Ramos (cell line): ENCODE measurements at regions not wholly inside any gene's neighbourhood (a gene's known extent, or its start where the extent isn't known, plus 50 kb on each side); places are given as distances from the start of the nearest gene placed in this dataset.
"Not testable (repeated sequence)": the region's sequence is repeated elsewhere in the genome, so short reads cannot be mapped to it uniquely, and the experiment has no call there.

ENCODE experiments used
- in situ Hi-C: fragments of 300-500 bp; cut with MboI; formaldehyde crosslinking; loops from one replicate; pipeline ENCODE4 v1.14.3; 2022; ENCODE audit warnings: low sequenced_read_pairs; ENCODE audit not compliant: unreplicated experiment

DNA sequence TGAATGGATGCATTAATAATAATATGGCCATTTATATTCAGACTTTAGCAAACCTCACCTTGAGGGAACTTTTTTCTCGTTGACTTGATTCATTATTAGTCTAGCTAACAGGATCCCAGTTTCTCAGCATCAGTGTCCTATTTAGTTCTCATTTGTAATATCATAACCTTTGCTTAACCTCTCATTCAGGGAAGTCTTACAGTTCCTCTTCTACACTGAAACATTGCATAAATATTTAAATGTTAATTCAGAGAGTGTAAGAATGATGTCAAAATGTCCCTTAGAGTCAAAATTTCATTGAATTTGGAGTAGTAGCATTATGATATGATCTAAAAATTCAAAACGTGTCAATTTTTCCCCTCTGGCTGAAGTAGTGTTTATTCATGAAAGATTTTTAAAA is 650.1 kb downstream of the EFNA5 start:
- in situ Hi-C loops: no loop called here

DNA sequence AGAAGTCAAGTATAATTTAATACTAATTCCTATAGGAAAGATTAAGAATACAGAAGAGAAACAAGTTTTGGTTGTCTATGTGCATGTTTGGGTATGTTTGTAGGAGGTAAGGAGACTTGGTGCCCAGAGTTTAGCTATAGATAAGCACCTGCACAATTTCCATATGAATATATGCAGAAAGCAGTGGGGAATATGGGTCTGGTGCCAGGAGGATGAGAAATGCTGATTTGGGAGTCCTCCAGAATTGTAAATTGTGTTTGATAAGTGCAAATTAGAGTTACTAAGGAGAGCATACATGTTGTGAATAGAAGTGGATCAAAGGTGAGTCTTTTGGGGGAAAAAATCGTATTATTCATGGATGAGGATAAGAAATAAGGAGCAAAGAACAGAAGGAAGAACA is 653.1 kb downstream of the EFNA5 start:
- in situ Hi-C loops: no loop called here

DNA sequence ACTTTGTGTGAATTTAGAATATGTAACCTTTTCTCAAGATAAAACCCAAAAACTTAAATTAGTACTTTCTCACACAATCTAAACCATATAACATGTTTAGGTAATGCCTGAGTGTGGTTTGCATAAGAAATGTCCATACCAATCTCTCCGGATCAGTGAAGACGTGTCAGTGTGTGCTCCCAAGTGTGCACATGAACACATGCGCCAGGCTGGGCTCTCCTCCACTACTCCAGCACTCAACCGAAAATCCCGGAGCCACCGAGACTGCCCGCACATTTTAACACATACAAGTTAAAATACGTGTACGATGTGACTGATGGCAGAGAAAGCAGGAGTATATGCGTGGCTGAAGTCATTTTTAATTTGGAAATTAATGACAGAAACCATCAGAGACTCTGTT is 658.4 kb downstream of the EFNA5 start:
- in situ Hi-C loops: no loop called here

DNA sequence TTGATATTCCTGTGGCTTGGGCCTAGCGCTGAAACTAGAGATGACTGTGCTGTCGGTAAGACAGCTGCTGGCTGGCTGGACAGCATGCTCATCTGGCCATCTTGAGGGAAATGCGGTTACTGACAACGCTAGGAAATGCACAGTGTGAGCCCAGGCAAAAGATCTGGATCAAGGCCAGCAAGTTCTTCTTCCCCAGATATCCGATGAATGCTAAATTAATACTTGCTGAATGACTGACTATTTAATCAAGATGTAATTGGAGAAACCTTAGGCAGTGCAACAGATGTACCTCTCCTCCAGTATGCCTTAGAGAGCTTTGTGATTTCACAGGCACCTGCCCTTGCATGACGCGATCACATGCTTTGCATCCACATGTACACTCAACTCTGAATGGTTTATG is 659.1 kb downstream of the EFNA5 start:
- in situ Hi-C loops: no loop called here

DNA sequence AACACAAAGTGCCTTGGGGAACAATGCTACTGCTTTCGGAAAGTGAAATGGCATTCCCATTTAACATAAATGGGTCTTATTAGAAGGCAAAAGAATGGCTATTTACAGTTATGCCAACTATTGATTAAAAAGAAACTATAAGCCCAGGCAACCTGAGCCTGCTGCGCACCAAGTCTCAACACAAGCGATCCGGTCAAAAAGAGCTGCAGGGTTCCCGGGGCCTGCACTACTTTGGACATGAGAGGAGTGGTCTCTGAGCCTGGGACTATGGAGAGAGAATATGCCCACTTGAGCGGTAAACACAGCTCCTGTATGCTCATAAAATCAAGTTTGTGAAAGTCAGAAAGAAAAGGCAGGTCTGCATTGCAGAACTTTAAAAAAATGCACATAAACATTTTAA is 660.7 kb downstream of the EFNA5 start:
- in situ Hi-C loops: no loop called here

DNA sequence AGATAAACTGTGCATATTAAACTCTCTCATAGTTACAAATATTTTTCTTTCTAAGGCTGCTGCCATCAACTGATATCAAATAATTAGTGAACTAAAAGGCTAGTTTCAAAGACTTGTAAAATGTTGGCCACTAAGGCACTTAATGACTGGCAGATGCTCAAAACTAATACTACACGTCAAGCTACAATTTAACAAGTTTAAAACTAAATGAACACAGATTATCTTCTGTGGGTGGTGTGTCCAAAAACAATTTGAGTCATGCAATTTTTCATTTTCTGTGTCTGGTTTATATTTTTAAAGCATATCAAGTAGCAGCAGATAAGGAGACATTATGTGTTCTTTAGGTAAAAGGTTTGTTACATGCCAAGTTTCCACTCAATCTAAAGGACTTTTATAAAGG is 665.1 kb downstream of the EFNA5 start:
- in situ Hi-C loops: no loop called here

DNA sequence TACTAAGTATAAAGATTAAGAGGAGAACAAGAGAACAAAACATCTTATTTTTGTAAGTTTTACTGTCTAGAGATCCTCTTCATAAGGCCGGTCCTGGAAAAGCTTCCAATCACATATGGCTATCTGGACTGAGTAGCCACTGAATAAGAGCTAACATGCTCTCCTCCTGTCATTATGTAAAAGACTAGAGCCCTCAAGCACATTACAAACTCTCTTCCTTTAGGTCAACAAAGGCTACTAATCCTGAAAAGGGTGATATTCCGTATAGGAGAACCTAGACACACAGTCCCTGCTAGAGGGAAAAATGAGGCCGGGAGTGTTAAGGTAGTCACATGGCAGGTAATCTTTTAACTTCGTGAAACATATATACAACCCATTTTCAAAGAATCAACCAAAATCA is 665.6 kb downstream of the EFNA5 start:
- in situ Hi-C loops: no loop called here

DNA sequence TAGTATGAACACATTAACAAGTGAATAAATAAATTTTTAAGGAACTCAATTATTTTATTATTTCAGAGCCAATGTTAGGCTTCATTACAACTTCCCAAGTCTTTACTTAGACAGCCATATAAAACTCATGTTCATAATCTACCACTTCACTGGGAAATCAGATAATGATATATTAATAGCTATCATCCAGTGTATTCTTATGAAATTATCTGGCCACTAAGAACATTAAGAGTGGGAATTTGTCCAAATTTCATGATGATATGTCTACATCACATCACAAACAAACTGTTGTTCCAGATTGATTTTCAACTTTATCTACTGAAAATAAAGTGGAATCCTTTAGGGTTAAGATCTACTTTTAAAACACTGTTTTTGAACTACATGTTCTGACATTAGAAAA is 668.6 kb downstream of the EFNA5 start:
- in situ Hi-C loops: no loop called here

DNA sequence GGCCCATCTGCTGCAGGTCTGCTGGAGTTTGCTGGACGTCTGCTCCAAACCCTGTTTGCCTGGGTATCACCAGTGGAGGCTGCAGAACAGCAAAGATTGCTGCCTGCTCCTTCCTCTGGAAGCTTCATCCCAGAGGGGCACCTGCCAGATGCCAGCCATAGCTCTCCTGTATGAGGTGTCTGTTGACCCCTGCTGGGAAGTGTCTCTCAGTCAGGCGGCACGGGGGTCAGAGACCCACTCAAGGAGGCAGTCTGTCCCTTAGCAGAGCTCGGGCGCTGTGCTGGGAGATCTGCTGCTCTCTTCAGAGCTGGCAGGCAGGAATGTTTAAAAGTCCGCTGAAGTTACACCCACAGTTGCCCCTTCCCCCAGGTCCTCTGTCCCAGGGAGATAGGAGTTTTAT is 671.2 kb downstream of the EFNA5 start:
- in situ Hi-C loops: not testable (repeated sequence)

DNA sequence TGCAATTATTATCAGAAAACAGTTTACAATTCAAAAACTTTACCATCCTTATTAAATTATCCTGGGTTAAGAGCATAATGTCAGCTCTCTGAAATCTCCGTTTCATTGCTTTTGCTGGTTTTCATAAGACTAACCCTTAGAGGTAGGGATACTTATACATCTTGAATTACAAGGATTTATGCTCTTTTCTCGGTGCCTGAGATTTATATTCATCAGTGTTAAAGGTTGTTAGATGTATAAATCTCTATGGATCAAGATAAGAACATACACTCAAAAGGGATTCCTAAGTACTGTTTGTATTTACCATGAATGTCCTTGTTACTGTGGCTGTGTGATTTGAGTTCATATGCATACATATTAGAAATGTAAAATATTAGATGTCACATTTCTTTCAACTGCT is 684.7 kb downstream of the EFNA5 start:
- in situ Hi-C loops: no loop called here

DNA sequence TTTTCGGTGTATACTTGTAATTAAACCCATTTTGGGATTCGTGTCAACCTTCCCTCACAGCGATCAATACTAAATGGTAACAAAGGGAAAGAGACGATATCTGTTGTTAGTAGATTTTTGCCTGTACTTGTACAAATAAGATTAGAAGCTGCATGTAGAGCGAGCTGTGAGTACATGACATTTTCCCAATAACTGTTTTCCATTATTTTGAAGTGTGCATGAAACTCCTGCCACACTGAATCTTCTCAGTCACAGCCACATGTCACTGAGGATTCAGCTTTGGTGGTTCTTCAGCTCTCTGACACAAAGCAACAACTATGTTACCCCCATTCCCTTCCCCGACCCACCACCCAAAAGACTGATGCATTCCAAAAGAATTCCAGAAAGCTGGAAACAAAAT is 685.6 kb downstream of the EFNA5 start:
- in situ Hi-C loops: no loop called here

DNA sequence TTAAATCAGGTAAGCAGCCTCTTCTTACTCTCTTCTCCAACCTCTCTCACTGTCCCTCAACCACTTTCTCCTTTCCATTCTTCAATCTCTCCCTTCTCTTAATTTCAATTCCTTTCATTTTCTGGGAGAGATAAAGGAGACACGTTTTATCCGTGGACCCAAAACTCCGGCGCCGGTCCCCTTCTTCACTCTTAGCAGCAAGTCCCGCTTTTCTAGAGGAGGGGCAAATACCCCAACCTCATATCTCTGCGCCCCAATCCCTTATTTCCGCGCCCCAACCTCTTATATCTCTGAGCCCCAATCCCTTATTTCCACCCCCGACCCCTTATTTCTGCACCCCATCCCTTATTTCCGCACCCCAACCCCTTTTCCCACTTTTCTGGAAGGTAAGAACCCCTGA is 691.6 kb downstream of the EFNA5 start:
- in situ Hi-C loops: not testable (repeated sequence)

DNA sequence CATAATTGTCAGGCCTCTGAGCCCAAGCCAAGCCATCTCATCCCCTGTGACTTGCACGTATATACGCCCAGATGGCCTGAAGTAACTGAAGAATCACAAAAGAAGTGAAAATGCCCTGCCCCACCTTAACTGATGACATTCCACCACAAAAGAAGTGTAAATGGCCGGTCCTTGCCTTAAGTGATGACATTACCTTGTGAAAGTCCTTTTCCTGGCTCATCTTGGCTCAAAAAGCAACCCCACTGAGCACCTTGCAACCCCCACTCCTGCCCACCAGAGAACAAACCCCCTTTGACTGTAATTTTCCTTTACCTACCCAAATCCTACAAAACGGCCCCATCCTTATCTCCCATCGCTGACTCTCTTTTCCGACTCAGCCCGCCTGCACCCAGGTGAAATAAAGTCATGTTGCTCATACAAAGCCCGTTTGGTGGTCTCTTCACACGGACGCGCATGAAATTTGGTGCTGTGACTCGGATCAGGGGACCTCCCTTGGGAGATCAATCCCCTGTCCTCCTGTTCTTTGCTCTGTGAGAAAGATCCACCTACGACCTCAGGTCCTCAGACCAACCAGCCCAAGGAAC is 692.1 kb downstream of the EFNA5 start:
- in situ Hi-C loops: not testable (repeated sequence)

DNA sequence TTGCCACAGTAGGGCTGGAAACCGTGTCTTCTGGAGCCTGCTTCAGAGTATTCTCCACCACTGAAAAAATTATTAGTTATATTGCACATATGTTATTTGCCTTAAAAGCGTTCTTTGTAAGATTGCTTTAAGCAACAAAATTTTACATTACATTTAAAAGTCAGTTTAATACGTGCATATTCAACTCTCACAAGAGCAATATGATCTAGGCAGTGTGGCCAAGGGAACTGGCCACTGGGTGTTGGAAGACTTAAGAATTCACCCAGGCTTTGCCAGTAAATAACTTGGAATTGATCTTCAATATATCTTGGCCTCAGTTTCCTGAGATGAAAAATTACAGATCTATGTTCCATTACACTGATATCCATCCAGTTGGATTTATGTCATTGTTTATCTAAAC is 694.4 kb downstream of the EFNA5 start:
- in situ Hi-C loops: no loop called here

DNA sequence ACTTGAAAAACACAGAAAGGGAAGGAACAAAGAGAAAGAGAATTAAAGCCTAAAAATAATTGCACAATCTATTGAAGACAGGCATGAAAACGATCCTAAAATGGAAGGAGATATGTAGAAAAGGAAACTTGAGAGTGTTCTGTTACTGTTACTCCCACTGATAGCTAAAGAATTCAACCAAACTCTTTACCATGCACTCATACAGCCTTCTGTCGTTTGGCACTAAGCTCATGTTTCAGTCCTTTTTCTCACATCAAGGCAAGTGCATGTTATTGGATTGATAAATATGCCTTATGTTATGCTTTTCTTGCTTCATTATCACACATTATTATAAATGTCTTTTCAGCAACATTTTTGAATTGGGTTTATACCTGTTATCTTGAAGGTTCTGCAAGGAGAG is 696.5 kb downstream of the EFNA5 start:
- in situ Hi-C loops: no loop called here

DNA sequence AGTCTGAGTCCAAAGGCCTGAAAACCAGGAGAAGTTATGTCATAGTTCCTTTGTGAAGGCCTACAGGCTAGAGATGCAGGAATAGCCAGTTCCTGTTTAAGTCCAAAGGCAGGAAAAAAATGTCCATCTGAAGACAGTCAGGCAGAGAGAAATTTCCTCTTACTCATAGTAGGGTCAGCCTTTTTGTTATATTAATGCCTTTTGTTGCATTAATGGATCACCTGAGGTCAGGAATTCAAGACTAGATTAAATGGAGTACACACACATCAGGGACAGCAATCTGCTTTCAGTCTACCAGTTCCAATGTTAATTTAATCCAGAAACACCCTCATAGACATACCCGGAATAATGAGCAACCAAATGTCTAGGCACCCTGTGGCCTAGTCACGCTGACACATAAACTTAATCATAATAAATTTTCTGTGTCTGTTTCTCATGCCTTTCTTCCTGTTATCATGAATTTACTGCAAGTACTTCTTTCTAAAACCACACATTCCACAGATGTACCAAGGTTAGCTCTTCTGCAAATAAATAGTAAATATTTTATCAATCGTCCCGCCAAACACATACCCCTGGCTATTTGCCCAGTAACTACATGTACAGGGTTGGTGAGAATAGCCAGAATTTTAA is 703.9 kb downstream of the EFNA5 start:
- in situ Hi-C loops: no loop called here

DNA sequence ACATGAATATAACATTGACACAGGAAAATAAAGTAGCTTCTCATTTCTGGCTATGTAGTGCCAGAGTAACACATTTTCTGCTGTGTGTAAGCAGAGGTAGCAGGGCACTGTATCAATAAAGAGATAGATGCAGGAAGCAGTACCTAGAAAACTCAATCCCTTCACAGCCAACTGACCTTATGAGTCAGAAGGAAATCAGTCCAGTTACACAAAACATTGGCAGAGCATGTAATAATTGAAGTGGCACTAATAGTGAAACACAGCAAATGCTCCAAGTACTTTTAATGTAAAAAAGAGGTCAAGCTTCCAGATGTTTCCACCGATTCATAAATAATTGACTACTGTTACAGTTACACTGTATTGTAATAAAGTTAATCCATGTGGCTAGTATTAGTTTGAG is 706.6 kb downstream of the EFNA5 start:
- in situ Hi-C loops: no loop called here

DNA sequence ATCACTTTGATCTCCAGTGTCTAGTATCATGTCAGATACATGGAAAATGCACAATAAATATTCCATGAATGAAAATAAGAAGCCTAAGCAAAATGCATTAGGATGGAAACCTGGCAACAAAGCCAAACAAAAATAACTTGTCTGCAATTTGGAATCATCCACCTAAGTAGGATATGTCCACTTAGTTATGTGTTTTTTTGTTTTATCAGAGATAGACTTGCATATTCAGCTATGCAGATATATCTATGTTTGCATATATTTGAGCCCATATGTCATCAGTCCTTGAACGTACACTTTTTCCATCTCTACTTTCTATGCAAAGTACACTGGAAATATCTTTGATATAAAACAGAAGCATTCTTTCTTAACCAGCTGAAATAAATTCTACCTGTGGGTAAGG is 707.1 kb downstream of the EFNA5 start:
- in situ Hi-C loops: no loop called here

DNA sequence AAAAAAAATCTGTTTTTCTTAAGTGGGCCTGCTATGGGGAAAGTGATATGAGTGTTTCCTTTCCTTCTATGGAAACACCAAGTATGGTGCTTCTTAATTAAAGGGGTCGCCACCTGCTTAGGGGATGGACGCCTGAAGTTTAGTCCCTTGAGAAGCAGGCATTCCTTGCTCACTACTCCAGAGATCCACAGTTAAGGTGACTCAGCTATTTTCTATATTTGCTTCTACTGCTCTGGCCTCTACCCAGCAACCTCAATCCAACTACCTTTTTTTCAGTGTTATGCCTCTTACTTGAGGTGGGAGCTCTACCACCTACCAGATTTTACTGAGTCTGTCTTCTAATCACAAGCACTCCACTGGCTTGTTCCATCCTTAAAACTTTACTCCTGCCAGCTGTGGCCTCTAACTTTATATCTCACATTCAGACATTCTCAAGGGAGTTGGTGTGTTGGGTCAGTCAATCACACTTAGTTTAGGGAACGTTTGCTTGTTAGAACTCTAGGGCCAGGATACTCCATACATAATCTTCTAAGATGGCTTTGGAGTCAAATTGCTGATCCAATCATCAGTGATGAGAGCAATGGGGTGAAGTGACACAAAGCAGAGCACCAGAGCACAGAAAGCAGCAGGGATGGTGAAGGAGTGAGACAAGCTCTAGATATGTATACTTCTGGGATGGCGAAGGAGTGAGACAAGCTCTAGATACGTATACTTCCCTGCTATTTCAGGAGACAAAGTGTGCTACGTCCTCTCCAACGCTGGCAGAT is 708.1 kb downstream of the EFNA5 start:
- in situ Hi-C loops: no loop called here

DNA sequence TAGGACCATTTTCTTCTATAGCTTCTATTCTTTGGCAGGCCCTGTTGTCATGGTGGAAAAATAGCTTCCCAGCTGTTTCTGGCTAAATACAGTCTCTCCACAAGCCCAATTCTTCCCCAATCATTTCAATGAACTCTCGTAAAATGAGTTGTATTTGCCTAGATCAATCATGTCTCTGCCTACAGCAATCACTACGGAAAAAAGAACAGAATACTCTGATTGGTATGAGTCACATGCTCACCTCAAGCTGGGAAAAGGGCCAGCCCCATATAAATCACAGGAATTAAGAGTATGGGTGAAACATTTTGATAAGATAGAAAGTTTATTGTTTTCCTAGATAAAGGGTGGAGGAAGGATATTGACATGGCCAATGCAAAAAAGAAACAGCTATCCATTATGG is 711.4 kb downstream of the EFNA5 start:
- in situ Hi-C loops: no loop called here

DNA sequence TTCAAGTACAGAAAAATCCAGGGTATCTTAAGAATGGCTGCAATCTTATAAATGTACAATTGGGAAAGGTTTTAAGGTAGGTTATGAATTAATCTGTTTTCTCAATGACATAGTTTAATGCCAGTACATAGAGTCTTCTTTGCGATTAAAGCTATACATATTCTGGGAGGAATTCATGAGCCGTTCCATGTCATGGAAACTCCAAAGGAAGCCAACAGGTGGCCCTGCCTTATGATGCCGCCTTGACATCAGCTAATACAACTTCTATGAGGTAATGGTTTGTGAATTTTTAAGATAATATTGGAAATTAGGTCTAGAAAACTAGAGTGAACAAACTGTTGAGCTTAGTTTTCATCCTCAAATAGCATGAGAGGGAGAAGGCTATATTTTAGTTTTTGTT is 713.4 kb downstream of the EFNA5 start:
- in situ Hi-C loops: no loop called here

DNA sequence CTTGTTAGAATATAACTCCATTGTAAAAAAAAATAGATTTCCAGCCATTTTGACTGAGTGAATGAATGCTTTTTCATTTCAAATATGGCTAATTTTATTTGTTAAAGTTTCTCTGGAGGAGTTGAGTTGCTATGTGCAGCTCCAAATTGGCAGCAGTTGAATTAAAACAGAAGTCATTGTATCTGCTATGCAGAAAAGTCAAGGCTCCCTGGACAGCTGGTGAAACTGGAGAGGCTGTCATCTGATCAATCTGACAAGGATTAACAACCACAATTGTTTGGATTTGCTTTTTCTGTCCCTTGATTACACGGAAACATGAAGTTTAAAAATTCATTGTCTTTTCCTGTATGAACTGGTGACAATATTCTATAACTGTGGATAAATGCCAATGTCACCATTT is 713.9 kb downstream of the EFNA5 start:
- in situ Hi-C loops: no loop called here
